Liver (tissue), 8 donors: ENCODE measurements at regions not wholly inside any gene's neighbourhood (a gene's known extent, or its start where the extent isn't known, plus 50 kb on each side); places are given as distances from the start of the nearest gene placed in this dataset.

ENCODE experiments used
- DNase-seq: peaks from one replicate; pipeline ENCODE4 v3.0.0-alpha.2; 2017; ENCODE audit warnings: low spot score
- H3K27ac ChIP-seq, 2 donors: one replicate each; pipeline ENCODE4 v1.7.0; 2013; ENCODE audit warnings: inconsistent platforms in 2 of 2, low read length in 2 of 2, control low read depth in 1 of 2, low read depth in 1 of 2, mild to moderate bottlenecking in 1 of 2
- H3K27me3 ChIP-seq, 4 donors: one replicate each; pipeline versions ENCODE4 v1.6.1 to v1.7.0; 2013; ENCODE audit warnings: low read length in 3 of 4, inconsistent platforms in 1 of 4, mild to moderate bottlenecking in 1 of 4, moderate library complexity in 1 of 4; ENCODE audit not compliant: control insufficient read depth in 4 of 4, insufficient read depth in 4 of 4
- H3K36me3 ChIP-seq, 4 donors: one replicate each; pipeline versions ENCODE4 v1.6.1 to v1.7.0; 2013; ENCODE audit warnings: low read length in 3 of 4, mild to moderate bottlenecking in 3 of 4, low read depth in 1 of 4, moderate library complexity in 1 of 4; ENCODE audit not compliant: control insufficient read depth in 4 of 4, insufficient read depth in 3 of 4
- H3K4me1 ChIP-seq, 4 donors: one replicate each; pipeline versions ENCODE4 v1.6.1 to v1.7.0; 2013; ENCODE audit warnings: low read length in 3 of 4, mild to moderate bottlenecking in 3 of 4, moderate library complexity in 1 of 4; ENCODE audit not compliant: control insufficient read depth in 4 of 4, insufficient read depth in 4 of 4
- H3K4me3 ChIP-seq, 3 donors: one replicate each; pipeline versions ENCODE4 v1.6.1 to v1.7.0; 2013; ENCODE audit warnings: low read length in 3 of 3, control low read depth in 1 of 3, low read depth in 1 of 3, mild to moderate bottlenecking in 1 of 3
- H3K9ac ChIP-seq, 2 donors: one replicate each; pipeline ENCODE4 v1.7.0; 2013; ENCODE audit warnings: low read length in 2 of 2, mild to moderate bottlenecking in 2 of 2, moderate library complexity in 2 of 2, control low read depth in 1 of 2, low read depth in 1 of 2
- H3K9me3 ChIP-seq, 4 donors: one replicate each; pipeline versions ENCODE4 v1.6.1 to v1.7.0; 2013; ENCODE audit warnings: low read length in 3 of 4; ENCODE audit not compliant: control insufficient read depth in 4 of 4
- ATF3 ChIP-seq: IDR thresholded peaks from 2 replicates; pipeline ENCODE4 v1.6.1; 2016; ENCODE audit warnings: antibody characterized with exemption
- CTCF ChIP-seq: fragments of 150-350 bp; IDR thresholded peaks from 2 replicates; pipeline ENCODE4 v1.5.1; 2017; ENCODE audit warnings: improper control_type of control experiment, low read depth, low read length; ENCODE audit not compliant: missing input control
- EGR1 ChIP-seq, 2 donors: IDR thresholded peaks; 2 replicates each; pipeline ENCODE4 v1.6.1; 2016 to 2018; ENCODE audit warnings: antibody characterized with exemption in 2 of 2, low read depth in 2 of 2
- FOXA1 ChIP-seq: IDR thresholded peaks from 2 replicates; pipeline ENCODE4 v1.6.1; 2016; ENCODE audit warnings: antibody characterized with exemption
- FOXA2 ChIP-seq: IDR thresholded peaks from 2 replicates; pipeline ENCODE4 v1.6.1; 2016; ENCODE audit warnings: antibody characterized with exemption
- GABPA ChIP-seq, 2 donors: IDR thresholded peaks in 1 of 2; conservative IDR thresholded peaks in 1 of 2; 2 replicates each; pipeline ENCODE4 v1.6.1; 2016; ENCODE audit warnings: antibody characterized with exemption in 2 of 2, mild to moderate bottlenecking in 1 of 2, moderate library complexity in 1 of 2
- HNF4A ChIP-seq, 2 donors: conservative IDR thresholded peaks; 2 replicates each; pipeline ENCODE4 v1.6.1; 2016; ENCODE audit warnings: antibody characterized with exemption in 2 of 2, mild to moderate bottlenecking in 2 of 2
- HNF4G ChIP-seq: IDR thresholded peaks from 2 replicates; pipeline ENCODE4 v1.6.1; 2016; ENCODE audit warnings: antibody characterized with exemption
- JUND ChIP-seq, 2 donors: IDR thresholded peaks; 2 replicates each; pipeline ENCODE4 v1.6.1; 2016; ENCODE audit warnings: antibody characterized with exemption in 2 of 2
- MAX ChIP-seq: IDR thresholded peaks from 2 replicates; pipeline ENCODE4 v1.6.1; 2016; ENCODE audit warnings: antibody characterized with exemption
- NR2F2 ChIP-seq: IDR thresholded peaks from 2 replicates; pipeline ENCODE4 v1.6.1; 2016; ENCODE audit warnings: antibody characterized with exemption
- RAD21 ChIP-seq, 2 donors: IDR thresholded peaks; 2 replicates each; pipeline ENCODE4 v1.6.1; 2016; ENCODE audit warnings: antibody characterized with exemption in 2 of 2, mild to moderate bottlenecking in 2 of 2
- REST ChIP-seq: IDR thresholded peaks from 2 replicates; pipeline ENCODE4 v1.6.1; 2016; ENCODE audit warnings: antibody characterized with exemption, mild to moderate bottlenecking
- RXRA ChIP-seq, 2 donors: IDR thresholded peaks; 2 replicates each; pipeline ENCODE4 v1.6.1; 2017 to 2018; ENCODE audit warnings: antibody characterized with exemption in 2 of 2, mild to moderate bottlenecking in 1 of 2
- SP1 ChIP-seq: IDR thresholded peaks from 2 replicates; pipeline ENCODE4 v1.6.1; 2018; ENCODE audit warnings: antibody characterized with exemption, mild to moderate bottlenecking
- TAF1 ChIP-seq: conservative IDR thresholded peaks from 2 replicates; pipeline ENCODE4 v1.6.1; 2016; ENCODE audit warnings: antibody characterized with exemption, mild to moderate bottlenecking
- YY1 ChIP-seq: IDR thresholded peaks from 2 replicates; pipeline ENCODE4 v1.6.1; 2016; ENCODE audit warnings: antibody characterized with exemption, mild to moderate bottlenecking
- ZBTB33 ChIP-seq: IDR thresholded peaks from 2 replicates; pipeline ENCODE4 v1.6.1; 2016; ENCODE audit warnings: antibody characterized with exemption
- WGBS: extraction: QIAGEN DNeasy Blood & Tissue Kit; methylation state at CpG from one replicate; pipeline ENCODE4 v1.1.7; 2013; 5-methylcytosine and 5-hydroxymethylcytosine counted together
- donor health status: healthy.
- donor health status: healthy.
- donor health status: healthy.
- donor health status: healthy.
- donor health status: healthy.

- no peak overlapping the region for H3K9ac ChIP-seq
- DNase-seq: no peak
- H3K27me3 ChIP-seq: no peaks in the 10 kb centered on the region
- no peak overlapping the region for H3K4me3 ChIP-seq
- TF ChIP-seq FOXA2: no peak
- TF ChIP-seq HNF4G: no peak
- TF ChIP-seq NR2F2: no peak
- TF ChIP-seq SP1: no peak
- no peak for TF ChIP-seq TAF1
- no peak for TF ChIP-seq CTCF
- TF ChIP-seq EGR1 (IDR thresholded peaks at IDR 0.05; ENCODE audit: low read depth in 2 of 2): no peak
- no peak for TF ChIP-seq ATF3
- TF ChIP-seq JUND (IDR thresholded peaks at IDR 0.05): no peak
- TF ChIP-seq MAX: no peak
- no peak for TF ChIP-seq YY1
- TF ChIP-seq HNF4A (conservative IDR thresholded peaks at IDR 0.05): no peak
- TF ChIP-seq ZBTB33: no peak
- H3K9me3 ChIP-seq: no peaks in the 10 kb centered on the region
- no peaks in the 10 kb centered on the region for H3K36me3 ChIP-seq
- no peaks in the 10 kb centered on the region for H3K4me1 ChIP-seq
- no peak overlapping the region for H3K27ac ChIP-seq
- WGBS: 71% methylated on average over 3 of the region's 3 CpGs
Measured at GRCh38 chr1:68307378-68307787, 75.1 kb upstream of the WLS start.

- Histone ChIP-seq H3K9me3 (no peaks in the 10 kb centered on the region), H3K27me3 (no peaks in the 10 kb centered on the region), H3K4me3 (no peak overlapping the region), H3K9ac (no peak overlapping the region), H3K4me1 (no peaks in the 10 kb centered on the region), H3K27ac (no peak overlapping the region), H3K36me3 (no peaks in the 10 kb centered on the region)
- TF ChIP-seq ZBTB33 (no peak), EGR1 (IDR thresholded peaks at IDR 0.05; ENCODE audit: low read depth in 2 of 2) (no peak), GABPA (IDR thresholded peaks at IDR 0.05 in 1 of 2, conservative IDR thresholded peaks at IDR 0.05 in 1 of 2) (no peak), HNF4G (no peak), FOXA1 (no peak), ATF3 (no peak), FOXA2 (no peak), TAF1 (no peak), RXRA (IDR thresholded peaks at IDR 0.05) (no peak), HNF4A (conservative IDR thresholded peaks at IDR 0.05) (no peak), MAX (no peak), CTCF (no peak), JUND (IDR thresholded peaks at IDR 0.05) (no peak), REST (no peak), YY1 (no peak), NR2F2 (no peak), SP1 (no peak), RAD21 (IDR thresholded peaks at IDR 0.05) (no peak)
- no peak for DNase-seq
- WGBS: 82% methylated on average over 2 of the region's 2 CpGs
Measured at GRCh38 chr1:68301471-68302001, 69.2 kb upstream of the WLS start.
